Keratinocyte (primary cell): ENCODE measurements at regions not wholly inside any gene's neighbourhood (a gene's known extent, or its start where the extent isn't known, plus 50 kb on each side); places are given as distances from the start of the nearest gene placed in this dataset.

Experiments
- CTCF ChIP-seq, 3 experiments: IDR thresholded peaks in 1 of 3; conservative IDR thresholded peaks in 1 of 3; optimal IDR thresholded peaks in 1 of 3; 2 replicates in 2 of 3; 3 replicates in 1 of 3; pipeline versions ENCODE3 to v1.5.1; 2011; ENCODE audit warnings: low read length in 3 of 3, mild to moderate bottlenecking in 3 of 3, moderate library complexity in 2 of 3, control low read depth in 1 of 3, inconsistent platforms in 1 of 3; ENCODE audit not compliant: insufficient read depth in 2 of 3; ENCODE audit errors: extremely low read depth in 1 of 3
- EZH2 ChIP-seq: IDR thresholded peaks from one replicate; pipeline ENCODE4 v1.6.1; 2012; ENCODE audit warnings: inconsistent platforms, mild to moderate bottlenecking, low read length, moderate library complexity

GRCh38 chr18:40985436-40985835 lies 969.6 kb upstream of the PIK3C3 start:
- no peak for TF ChIP-seq CTCF (optimal IDR thresholded peaks at IDR 0.05 in 1 of 3, IDR thresholded peaks at IDR 0.05 in 1 of 3, conservative IDR thresholded peaks at IDR 0.05 in 1 of 3; ENCODE audit: extremely low read depth in 1 of 3, insufficient read depth in 2 of 3, low read length in 3 of 3)
- no peak for TF ChIP-seq EZH2
